ENCODE measurements at regions not wholly inside any gene's neighbourhood (a gene's known extent, or its start where the extent isn't known, plus 50 kb on each side); places are given as distances from the start of the nearest gene placed in this dataset.

GRCh38 chr9:2253636-2254580 is 238.8 kb downstream of the SMARCA2 start:
- H3K27me3 ChIP-seq (ENCODE audit: insufficient read depth, low read length, poor library complexity, severe bottlenecking): no peaks in the 10 kb centered on the region
- no peak overlapping the region for H3K4me2 ChIP-seq (ENCODE audit: low read depth, low read length, poor library complexity, severe bottlenecking)
- H3K4me1 ChIP-seq (ENCODE audit: insufficient read depth, low read length, poor library complexity, severe bottlenecking): no peaks in the 10 kb centered on the region
- H3K79me2 ChIP-seq (ENCODE audit: insufficient read depth, low read length): no peaks in the 10 kb centered on the region
- H4K20me1 ChIP-seq (ENCODE audit: insufficient read depth, low read length, poor library complexity, severe bottlenecking): no peaks in the 10 kb centered on the region
- H3K36me3 ChIP-seq (ENCODE audit: insufficient read depth, low read length): no peaks in the 10 kb centered on the region
- no peaks in the 10 kb centered on the region for H3K9me3 ChIP-seq (ENCODE audit: insufficient read depth, low read depth, low read length)
- no peak overlapping the region for H2AFZ ChIP-seq (ENCODE audit: low read length)
- no peaks in the 10 kb centered on the region for H3F3A ChIP-seq (ENCODE audit: low read depth)
- no peak overlapping the region for H3K9ac ChIP-seq (ENCODE audit: low read depth, low read length, poor library complexity, severe bottlenecking)
- no peak overlapping the region for H3K4me3 ChIP-seq (ENCODE audit: low read length, poor library complexity, severe bottlenecking)
- H3K9me2 ChIP-seq (replicated peaks; ENCODE audit: low read depth, low read length): no peaks in the 10 kb centered on the region
- TF ChIP-seq EZH2phosphoT487 (IDR thresholded peaks at IDR 0.05; ENCODE audit: borderline replicate concordance) (no peak), CTCF (conservative IDR thresholded peaks at IDR 0.05; ENCODE audit: low read length) (no peak)

DNA sequence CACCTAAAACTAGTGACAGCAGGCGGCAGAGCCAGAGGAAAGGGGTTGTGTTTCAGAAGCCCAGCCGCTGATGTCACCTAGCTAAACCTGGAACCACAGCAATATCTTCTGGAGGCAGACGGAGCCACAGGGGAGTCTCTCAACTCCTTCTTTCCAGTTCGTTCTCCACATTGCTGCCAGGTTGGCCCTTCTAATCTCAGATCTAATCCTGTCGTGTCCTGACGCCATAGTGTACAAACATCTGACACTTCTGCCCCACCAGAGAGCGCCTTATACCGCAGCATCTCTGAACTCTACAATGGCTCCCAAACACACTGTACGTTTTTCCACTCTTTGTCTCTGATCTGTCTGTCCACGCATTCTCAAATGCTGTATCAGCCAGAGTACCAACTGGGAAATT is 240.0 kb downstream of the SMARCA2 start:
- no peaks in the 10 kb centered on the region for H4K20me1 ChIP-seq (ENCODE audit: insufficient read depth, low read length, poor library complexity, severe bottlenecking)
- no peaks in the 10 kb centered on the region for H3K27me3 ChIP-seq (ENCODE audit: insufficient read depth, low read length, poor library complexity, severe bottlenecking)
- no peak overlapping the region for H3K4me3 ChIP-seq (ENCODE audit: low read length, poor library complexity, severe bottlenecking)
- no peak overlapping the region for H3K9ac ChIP-seq (ENCODE audit: low read depth, low read length, poor library complexity, severe bottlenecking)
- H3K79me2 ChIP-seq (ENCODE audit: insufficient read depth, low read length): no peaks in the 10 kb centered on the region
- H3K36me3 ChIP-seq (ENCODE audit: insufficient read depth, low read length): no peaks in the 10 kb centered on the region
- H3K9me2 ChIP-seq (replicated peaks; ENCODE audit: low read depth, low read length): no peaks in the 10 kb centered on the region
- H3K9me3 ChIP-seq (ENCODE audit: insufficient read depth, low read depth, low read length): no peaks in the 10 kb centered on the region
- H3F3A ChIP-seq (ENCODE audit: low read depth): no peaks in the 10 kb centered on the region
- TF ChIP-seq CTCF (conservative IDR thresholded peaks at IDR 0.05; ENCODE audit: low read length) (no peak), EZH2phosphoT487 (IDR thresholded peaks at IDR 0.05; ENCODE audit: borderline replicate concordance) (no peak)
- H2AFZ ChIP-seq (ENCODE audit: low read length): no peak overlapping the region
- no peak overlapping the region for H3K4me2 ChIP-seq (ENCODE audit: low read depth, low read length, poor library complexity, severe bottlenecking)
- no peaks in the 10 kb centered on the region for H3K4me1 ChIP-seq (ENCODE audit: insufficient read depth, low read length, poor library complexity, severe bottlenecking)

- no peaks in the 10 kb centered on the region for H3K4me1 ChIP-seq (ENCODE audit: insufficient read depth, low read length, poor library complexity, severe bottlenecking)
- H3K9ac ChIP-seq (ENCODE audit: low read depth, low read length, poor library complexity, severe bottlenecking): no peak overlapping the region
- no peak overlapping the region for H3K4me2 ChIP-seq (ENCODE audit: low read depth, low read length, poor library complexity, severe bottlenecking)
Observed at GRCh38 chr9:2257248-2257929, 242.2 kb downstream of the SMARCA2 start.

More at GRCh38 chr9:2257248-2257929, 242.2 kb downstream of the SMARCA2 start:
- no peaks in the 10 kb centered on the region for H4K20me1 ChIP-seq (ENCODE audit: insufficient read depth, low read length, poor library complexity, severe bottlenecking)
- no peaks in the 10 kb centered on the region for H3K9me2 ChIP-seq (replicated peaks; ENCODE audit: low read depth, low read length)
- TF ChIP-seq EZH2phosphoT487 (IDR thresholded peaks at IDR 0.05; ENCODE audit: borderline replicate concordance) (no peak), CTCF (conservative IDR thresholded peaks at IDR 0.05; ENCODE audit: low read length) (no peak)
- H3K79me2 ChIP-seq (ENCODE audit: insufficient read depth, low read length): no peaks in the 10 kb centered on the region
- H3K4me3 ChIP-seq (ENCODE audit: low read length, poor library complexity, severe bottlenecking): no peak overlapping the region
- no peaks in the 10 kb centered on the region for H3F3A ChIP-seq (ENCODE audit: low read depth)
- no peaks in the 10 kb centered on the region for H3K36me3 ChIP-seq (ENCODE audit: insufficient read depth, low read length)
- no peaks in the 10 kb centered on the region for H3K27me3 ChIP-seq (ENCODE audit: insufficient read depth, low read length, poor library complexity, severe bottlenecking)
- no peaks in the 10 kb centered on the region for H3K9me3 ChIP-seq (ENCODE audit: insufficient read depth, low read depth, low read length)
- no peak overlapping the region for H2AFZ ChIP-seq (ENCODE audit: low read length)

Data from Loucy (cell line).